GM12865 (cell line): ENCODE measurements at regions not wholly inside any gene's neighbourhood (a gene's known extent, or its start where the extent isn't known, plus 50 kb on each side); places are given as distances from the start of the nearest gene placed in this dataset.

Source experiments
- DNase-seq: peaks from one replicate; pipeline ENCODE4 v3.0.0; 2010; ENCODE audit warnings: low read depth
- H3K4me3 ChIP-seq: 2 replicates; pipeline ENCODE4 v1.5.1; 2011; ENCODE audit warnings: mild to moderate bottlenecking, low read depth, low read length, control low read depth
- CTCF ChIP-seq: IDR thresholded peaks from 2 replicates; pipeline ENCODE4 v1.5.1; 2011; ENCODE audit warnings: low read length, control low read depth, low read depth, inconsistent platforms; ENCODE audit not compliant: insufficient read depth; ENCODE audit errors: missing control alignments

- no peak for DNase-seq
- no peak for TF ChIP-seq CTCF
- H3K4me3 ChIP-seq = no peak overlapping the region
Observed at GRCh38 chr18:76673281-76674185, 148.8 kb upstream of the ZNF236 start.

GRCh38 chr18:76672627-76673026, 149.7 kb upstream of the ZNF236 start:
- TF ChIP-seq CTCF = no peak
- H3K4me3 ChIP-seq = no peak overlapping the region
- no peak for DNase-seq

- no peak for TF ChIP-seq CTCF
- no peak overlapping the region for H3K4me3 ChIP-seq
- DNase-seq = no peak
Observed at GRCh38 chr18:76670564-76671288, 151.6 kb upstream of the ZNF236 start.

- H3K4me3 ChIP-seq = no peak overlapping the region
- no peak for TF ChIP-seq CTCF
- DNase-seq = no peak
Observed at GRCh38 chr18:76668546-76668945, 153.8 kb upstream of the ZNF236 start.

- no peak for TF ChIP-seq CTCF
- no peak for DNase-seq
- no peak overlapping the region for H3K4me3 ChIP-seq
Observed at GRCh38 chr18:76668119-76668518, 154.2 kb upstream of the ZNF236 start.

GRCh38 chr18:76667603-76668002, 154.8 kb upstream of the ZNF236 start:
- DNase-seq = no peak
- TF ChIP-seq CTCF = no peak
- no peak overlapping the region for H3K4me3 ChIP-seq
